ENCODE measurements at regions not wholly inside any gene's neighbourhood (a gene's known extent, or its start where the extent isn't known, plus 50 kb on each side); places are given as distances from the start of the nearest gene placed in this dataset.

DNA sequence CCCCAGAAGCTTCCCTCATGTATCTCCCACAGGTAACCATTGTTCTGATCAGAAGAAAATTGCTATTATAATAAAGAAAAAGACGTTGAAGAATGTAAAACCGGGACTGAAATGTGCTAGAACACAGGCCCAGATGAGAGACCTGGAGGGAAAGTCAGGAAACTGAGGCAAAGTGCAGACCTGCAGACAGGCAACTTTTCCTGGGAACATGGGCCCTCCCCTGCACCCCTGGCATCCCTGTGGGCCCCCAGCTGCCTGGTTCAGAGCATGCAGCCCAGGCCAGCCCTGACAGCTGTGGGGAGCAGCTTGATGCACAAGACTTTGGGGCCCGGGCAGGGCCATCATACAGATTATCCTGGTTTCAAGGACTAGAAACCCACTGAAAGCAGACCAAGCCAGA, 212.2 kb downstream of the CDC5L start:
- Histone ChIP-seq H3K4me1 (ENCODE audit: control insufficient read depth in 2 of 2, insufficient read depth in 2 of 2, low read length in 2 of 2) (no peaks in the 10 kb centered on the region), H3K36me3 (ENCODE audit: control insufficient read depth in 2 of 3, insufficient read depth in 3 of 3, low read length in 3 of 3) (no peaks in the 10 kb centered on the region), H3K27me3 (ENCODE audit: control insufficient read depth in 2 of 2, insufficient read depth in 2 of 2, low read length in 2 of 2) (no peaks in the 10 kb centered on the region), H3K27ac (ENCODE audit: low read depth, low read length) (no peak overlapping the region), H3K9me3 (ENCODE audit: control insufficient read depth in 2 of 3, low read length in 3 of 3) (no peaks in the 10 kb centered on the region), H3K4me3 (ENCODE audit: low read length) (no peak overlapping the region)
- Mint-ChIP-seq H3K36me3 (no peaks in the 10 kb centered on the region), H3K4me3 (no peak overlapping the region), H3K27me3 (peaks cover 0 to 17% (median 5%) of the 10 kb centered on the region in 5 donors), H3K4me1 (peaks cover 0 to 6% (median 0%) of the 10 kb centered on the region in 7 donors), H3K27ac (no peak overlapping the region), H3K9me3 (no peaks in the 10 kb centered on the region)
- DNase-seq (no peak), ATAC-seq (no peak)
- intact Hi-C loops (cut with micrococcal nuclease) = no loop called here
- ChIA-PET POLR2A (no interaction called here), CTCF (no interaction called here)

DNA sequence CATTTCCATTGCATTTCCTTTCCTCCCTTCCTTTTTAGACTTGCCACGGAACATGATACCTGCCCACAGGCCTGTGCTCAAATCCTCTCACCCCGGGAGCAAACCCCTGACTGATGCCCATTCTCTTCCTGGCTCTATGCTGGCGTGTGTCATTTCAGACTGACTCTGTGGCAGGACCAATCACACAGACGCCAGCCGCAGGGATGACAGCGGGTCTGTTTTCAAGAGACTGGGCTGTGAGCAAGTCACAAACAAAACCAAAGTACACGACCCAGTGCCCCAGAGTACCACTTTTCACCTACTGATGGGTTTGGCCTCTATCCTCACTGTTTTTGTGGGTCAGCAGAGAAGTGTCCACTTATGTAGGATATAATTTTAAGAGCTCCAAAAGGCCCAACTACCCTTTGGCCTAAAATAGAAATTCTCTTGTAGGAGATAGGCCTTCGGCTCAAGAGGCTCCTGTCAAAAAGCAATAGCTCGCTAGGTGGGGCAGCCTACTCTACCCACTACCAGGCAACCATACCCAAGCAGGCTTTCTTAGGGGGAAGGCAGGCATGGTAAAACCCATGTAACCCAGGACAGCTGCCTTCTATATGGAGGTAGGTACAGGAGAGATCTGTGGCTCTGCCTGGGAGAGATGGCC, 215.7 kb downstream of the CDC5L start:
- H3K9me3 ChIP-seq (ENCODE audit: control insufficient read depth in 2 of 3, low read length in 3 of 3) = no peaks in the 10 kb centered on the region
- ATAC-seq (no peak), DNase-seq (no peak)
- intact Hi-C loops (cut with micrococcal nuclease) = no loop called here
- Mint-ChIP-seq H3K9me3 (no peaks in the 10 kb centered on the region), H3K36me3 (no peaks in the 10 kb centered on the region), H3K4me3 (no peak overlapping the region), H3K27me3 (peaks cover 0 to 7% (median 0%) of the 10 kb centered on the region in 5 donors), H3K4me1 (peaks cover 0 to 6% (median 0%) of the 10 kb centered on the region in 7 donors), H3K27ac (no peak overlapping the region)
- CTCF ChIA-PET = interaction anchor here (1.1 kb wide), 1 partner anchor 1112 kb away, joined by 4 read pairs; no protein-coding TSS in a partner anchor
- H3K27me3 ChIP-seq (ENCODE audit: control insufficient read depth in 2 of 2, insufficient read depth in 2 of 2, low read length in 2 of 2) = no peaks in the 10 kb centered on the region
- no peak overlapping the region for H3K4me3 ChIP-seq (ENCODE audit: low read length)
- no peaks in the 10 kb centered on the region for H3K36me3 ChIP-seq (ENCODE audit: control insufficient read depth in 2 of 3, insufficient read depth in 3 of 3, low read length in 3 of 3)
- H3K4me1 ChIP-seq (ENCODE audit: control insufficient read depth in 2 of 2, insufficient read depth in 2 of 2, low read length in 2 of 2) = no peaks in the 10 kb centered on the region
- POLR2A ChIA-PET = no interaction called here
- no peak overlapping the region for H3K27ac ChIP-seq (ENCODE audit: low read depth, low read length)

DNA sequence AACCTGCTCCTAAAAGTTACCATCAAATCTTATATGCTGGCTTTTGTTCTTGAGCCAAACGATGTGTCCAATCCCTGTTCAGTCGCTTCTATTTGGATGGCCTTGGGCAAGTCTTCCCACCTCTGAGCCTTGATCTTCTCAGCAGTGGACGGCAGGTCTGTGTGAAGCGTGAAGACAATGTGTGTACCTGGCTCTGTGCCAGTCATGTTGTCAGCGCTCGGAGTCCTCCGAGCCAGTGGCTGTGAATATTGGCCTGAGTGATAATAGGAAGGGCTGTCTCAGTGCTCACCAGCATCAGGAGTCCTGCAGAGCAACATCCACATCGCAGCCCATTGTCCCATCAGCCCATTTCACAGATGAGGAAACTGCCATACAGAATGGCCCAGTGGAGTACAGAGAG, 219.0 kb downstream of the CDC5L start:
- H3K27ac ChIP-seq (ENCODE audit: low read depth, low read length) = no peak overlapping the region
- no peak for ATAC-seq
- H3K4me3 Mint-ChIP-seq = no peak overlapping the region
- peaks cover 0 to 2% (median 0%) of the 10 kb centered on the region in 5 donors for H3K27me3 Mint-ChIP-seq
- no peaks in the 10 kb centered on the region for H3K36me3 ChIP-seq (ENCODE audit: control insufficient read depth in 2 of 3, insufficient read depth in 3 of 3, low read length in 3 of 3)
- DNase-seq = no peak
- ChIA-PET CTCF (no interaction called here), POLR2A (no interaction called here)
- H3K27ac Mint-ChIP-seq = no peak overlapping the region
- no peaks in the 10 kb centered on the region for H3K4me1 ChIP-seq (ENCODE audit: control insufficient read depth in 2 of 2, insufficient read depth in 2 of 2, low read length in 2 of 2)
- H3K9me3 Mint-ChIP-seq = no peaks in the 10 kb centered on the region
- H3K36me3 Mint-ChIP-seq = no peaks in the 10 kb centered on the region
- no peak overlapping the region for H3K4me3 ChIP-seq (ENCODE audit: low read length)
- intact Hi-C loops (cut with micrococcal nuclease) = no loop called here
- no peaks in the 10 kb centered on the region for H3K4me1 Mint-ChIP-seq
- no peaks in the 10 kb centered on the region for H3K27me3 ChIP-seq (ENCODE audit: control insufficient read depth in 2 of 2, insufficient read depth in 2 of 2, low read length in 2 of 2)
- H3K9me3 ChIP-seq (ENCODE audit: control insufficient read depth in 2 of 3, low read length in 3 of 3) = no peaks in the 10 kb centered on the region

DNA sequence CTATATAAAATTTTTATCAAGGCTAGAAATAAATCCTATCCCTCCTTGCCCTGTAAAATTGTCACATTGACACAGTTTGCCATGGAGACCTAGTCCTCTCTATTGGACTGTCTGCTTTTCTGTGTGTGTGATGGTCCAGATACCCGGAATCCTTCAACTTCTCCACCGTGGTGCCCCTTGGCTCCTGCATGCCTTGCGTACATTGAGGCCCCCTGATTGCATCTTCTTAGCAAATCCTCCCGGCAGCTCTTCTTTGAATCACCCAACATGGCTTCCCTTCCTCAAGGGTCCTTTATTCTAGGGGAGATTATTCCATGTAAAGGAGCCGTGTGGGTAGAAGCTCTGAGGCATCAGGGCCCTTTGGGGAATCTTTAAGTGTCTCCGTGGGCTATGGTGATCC, 219.5 kb downstream of the CDC5L start:
- DNase-seq (no peak), ATAC-seq (no peak)
- Mint-ChIP-seq H3K36me3 (no peaks in the 10 kb centered on the region), H3K9me3 (no peaks in the 10 kb centered on the region), H3K27me3 (peaks cover 0 to 2% (median 0%) of the 10 kb centered on the region in 5 donors), H3K4me3 (no peak overlapping the region), H3K4me1 (no peaks in the 10 kb centered on the region), H3K27ac (no peak overlapping the region)
- H3K9me3 ChIP-seq (ENCODE audit: control insufficient read depth in 2 of 3, low read length in 3 of 3) = no peaks in the 10 kb centered on the region
- H3K27ac ChIP-seq (ENCODE audit: low read depth, low read length) = no peak overlapping the region
- no peaks in the 10 kb centered on the region for H3K4me1 ChIP-seq (ENCODE audit: control insufficient read depth in 2 of 2, insufficient read depth in 2 of 2, low read length in 2 of 2)
- intact Hi-C loops (cut with micrococcal nuclease) = no loop called here
- H3K36me3 ChIP-seq (ENCODE audit: control insufficient read depth in 2 of 3, insufficient read depth in 3 of 3, low read length in 3 of 3) = no peaks in the 10 kb centered on the region
- ChIA-PET POLR2A (interaction anchor here (0.6 kb wide), 1 partner anchor 1002 kb away, joined by 3 read pairs; no protein-coding TSS in a partner anchor), CTCF (no interaction called here)
- H3K4me3 ChIP-seq (ENCODE audit: low read length) = no peak overlapping the region
- no peaks in the 10 kb centered on the region for H3K27me3 ChIP-seq (ENCODE audit: control insufficient read depth in 2 of 2, insufficient read depth in 2 of 2, low read length in 2 of 2)

DNA sequence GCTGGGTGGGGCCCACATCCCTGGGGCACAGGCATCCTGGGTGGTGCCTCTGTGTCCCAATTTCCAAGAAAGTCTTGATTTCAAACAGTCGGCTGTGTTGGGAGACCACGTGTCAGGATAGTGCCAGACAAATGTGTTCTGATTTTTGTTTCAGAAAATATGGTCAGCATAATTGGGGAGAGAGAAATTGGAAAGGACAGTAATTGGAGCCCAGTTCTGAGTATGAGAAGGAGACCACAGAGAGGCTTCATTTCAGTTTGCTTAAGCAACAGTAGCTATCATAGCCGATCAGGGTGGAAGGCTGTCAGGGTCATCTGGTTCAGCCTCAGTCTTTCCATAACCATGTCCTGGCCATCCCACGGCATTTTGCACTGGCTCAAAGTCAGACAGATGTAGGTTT, 220.7 kb downstream of the CDC5L start:
- DNase-seq (no peak), ATAC-seq (no peak)
- CTCF ChIA-PET = interaction anchor here (1.0 kb wide), 1 partner anchor 133 kb away, joined by 4 read pairs; no protein-coding TSS in a partner anchor
- POLR2A ChIA-PET = no interaction called here
- Histone ChIP-seq H3K4me1 (ENCODE audit: control insufficient read depth in 2 of 2, insufficient read depth in 2 of 2, low read length in 2 of 2) (no peaks in the 10 kb centered on the region), H3K27me3 (ENCODE audit: control insufficient read depth in 2 of 2, insufficient read depth in 2 of 2, low read length in 2 of 2) (no peaks in the 10 kb centered on the region), H3K27ac (ENCODE audit: low read depth, low read length) (no peak overlapping the region), H3K9me3 (ENCODE audit: control insufficient read depth in 2 of 3, low read length in 3 of 3) (no peaks in the 10 kb centered on the region), H3K4me3 (ENCODE audit: low read length) (no peak overlapping the region), H3K36me3 (ENCODE audit: control insufficient read depth in 2 of 3, insufficient read depth in 3 of 3, low read length in 3 of 3) (no peaks in the 10 kb centered on the region)
- intact Hi-C loops (cut with micrococcal nuclease) = no loop called here
- H3K36me3 Mint-ChIP-seq = no peaks in the 10 kb centered on the region
- H3K4me1 Mint-ChIP-seq = no peaks in the 10 kb centered on the region
- no peak overlapping the region for H3K4me3 Mint-ChIP-seq
- H3K9me3 Mint-ChIP-seq = no peaks in the 10 kb centered on the region
- H3K27me3 Mint-ChIP-seq = peaks cover 0 to 2% (median 0%) of the 10 kb centered on the region in 5 donors
- no peak overlapping the region for H3K27ac Mint-ChIP-seq

DNA sequence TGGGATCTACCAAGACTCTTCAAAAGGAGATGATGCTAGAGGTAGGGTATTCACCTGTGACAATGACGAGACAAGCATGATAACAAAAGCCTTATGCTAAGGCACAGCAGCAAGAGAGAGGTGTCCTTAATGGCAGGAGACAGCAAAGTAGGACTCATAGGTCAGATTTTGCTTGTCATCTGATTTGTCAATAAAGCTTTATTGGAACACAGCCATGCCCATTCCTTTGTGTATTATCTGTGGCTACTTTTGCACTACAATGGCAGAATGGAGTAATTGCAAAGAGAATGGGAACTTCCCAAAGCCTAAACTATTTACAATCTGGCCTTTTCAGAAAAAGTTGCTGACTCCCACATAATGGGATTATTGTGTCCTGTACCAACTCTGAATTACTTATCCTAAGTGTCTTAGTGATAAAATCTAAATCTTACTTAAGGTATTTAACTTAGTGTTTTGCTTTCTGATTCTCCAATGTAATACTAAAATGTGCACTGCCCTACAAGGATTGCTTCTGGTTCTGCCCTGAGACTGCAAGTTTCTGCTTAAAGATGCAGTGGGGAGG, 221.6 kb downstream of the CDC5L start:
- Mint-ChIP-seq H3K4me1 (no peaks in the 10 kb centered on the region), H3K27me3 (peaks cover 0 to 5% (median 0%) of the 10 kb centered on the region in 5 donors), H3K4me3 (no peak overlapping the region), H3K27ac (no peak overlapping the region), H3K36me3 (no peaks in the 10 kb centered on the region), H3K9me3 (no peaks in the 10 kb centered on the region)
- no peaks in the 10 kb centered on the region for H3K36me3 ChIP-seq (ENCODE audit: control insufficient read depth in 2 of 3, insufficient read depth in 3 of 3, low read length in 3 of 3)
- no peak overlapping the region for H3K4me3 ChIP-seq (ENCODE audit: low read length)
- POLR2A ChIA-PET = no interaction called here
- ATAC-seq (no peak), DNase-seq (no peak)
- CTCF ChIA-PET = no interaction called here
- no peaks in the 10 kb centered on the region for H3K27me3 ChIP-seq (ENCODE audit: control insufficient read depth in 2 of 2, insufficient read depth in 2 of 2, low read length in 2 of 2)
- intact Hi-C loops (cut with micrococcal nuclease) = no loop called here
- H3K4me1 ChIP-seq (ENCODE audit: control insufficient read depth in 2 of 2, insufficient read depth in 2 of 2, low read length in 2 of 2) = no peaks in the 10 kb centered on the region
- no peak overlapping the region for H3K27ac ChIP-seq (ENCODE audit: low read depth, low read length)
- H3K9me3 ChIP-seq (ENCODE audit: control insufficient read depth in 2 of 3, low read length in 3 of 3) = no peaks in the 10 kb centered on the region

DNA sequence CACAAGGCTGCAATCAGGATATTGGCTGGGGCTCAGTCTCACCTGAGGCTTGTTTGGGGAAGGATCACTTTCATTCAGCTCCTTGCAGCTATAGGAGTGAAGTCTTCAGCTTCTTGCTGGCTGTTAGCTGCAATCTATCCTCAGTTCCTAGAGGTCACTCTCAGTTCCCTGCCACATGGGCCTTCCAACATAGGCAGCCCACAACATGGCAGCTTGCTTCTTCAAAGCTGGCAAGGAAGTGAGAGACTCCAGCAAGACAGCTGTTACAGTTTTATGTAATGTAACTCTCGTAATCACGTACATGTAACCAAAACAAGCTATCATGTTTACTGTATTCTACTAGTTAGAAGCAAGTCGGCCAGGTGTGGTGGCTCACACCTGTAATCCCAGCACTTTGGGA, 226.9 kb downstream of the CDC5L start:
- Histone ChIP-seq H3K9me3 (ENCODE audit: control insufficient read depth in 2 of 3, low read length in 3 of 3) (no peaks in the 10 kb centered on the region), H3K4me3 (ENCODE audit: low read length) (no peak overlapping the region), H3K27me3 (ENCODE audit: control insufficient read depth in 2 of 2, insufficient read depth in 2 of 2, low read length in 2 of 2) (no peaks in the 10 kb centered on the region), H3K27ac (ENCODE audit: low read depth, low read length) (no peak overlapping the region), H3K36me3 (ENCODE audit: control insufficient read depth in 2 of 3, insufficient read depth in 3 of 3, low read length in 3 of 3) (no peaks in the 10 kb centered on the region), H3K4me1 (ENCODE audit: control insufficient read depth in 2 of 2, insufficient read depth in 2 of 2, low read length in 2 of 2) (no peaks in the 10 kb centered on the region)
- intact Hi-C loops (cut with micrococcal nuclease) = no loop called here
- ATAC-seq (no peak), DNase-seq (no peak)
- Mint-ChIP-seq H3K36me3 (no peaks in the 10 kb centered on the region), H3K27ac (no peak overlapping the region), H3K4me3 (no peak overlapping the region), H3K4me1 (peaks cover 0 to 4% (median 0%) of the 10 kb centered on the region in 7 donors), H3K27me3 (peaks cover 0 to 3% (median 0%) of the 10 kb centered on the region in 5 donors), H3K9me3 (no peaks in the 10 kb centered on the region)
- ChIA-PET CTCF (no interaction called here), POLR2A (interaction anchor here (0.5 kb wide), 1 partner anchor 297 kb away, joined by 4 read pairs; no protein-coding TSS in a partner anchor)

Data from naive thymus-derived CD4-positive, alpha-beta T cell (primary cell).